Epithelial cell of prostate (primary cell): ENCODE measurements at regions not wholly inside any gene's neighbourhood (a gene's known extent, or its start where the extent isn't known, plus 50 kb on each side); places are given as distances from the start of the nearest gene placed in this dataset.

Experiments
- DNase-seq: peaks from one replicate; pipeline ENCODE4 v3.0.0-alpha.2; 2011; ENCODE audit warnings: low read depth, low spot score
- H3K27ac ChIP-seq: fragments of 450-650 bp; 2 replicates; pipeline ENCODE4 v1.5.1; 2017; ENCODE audit warnings: mild to moderate bottlenecking

DNA sequence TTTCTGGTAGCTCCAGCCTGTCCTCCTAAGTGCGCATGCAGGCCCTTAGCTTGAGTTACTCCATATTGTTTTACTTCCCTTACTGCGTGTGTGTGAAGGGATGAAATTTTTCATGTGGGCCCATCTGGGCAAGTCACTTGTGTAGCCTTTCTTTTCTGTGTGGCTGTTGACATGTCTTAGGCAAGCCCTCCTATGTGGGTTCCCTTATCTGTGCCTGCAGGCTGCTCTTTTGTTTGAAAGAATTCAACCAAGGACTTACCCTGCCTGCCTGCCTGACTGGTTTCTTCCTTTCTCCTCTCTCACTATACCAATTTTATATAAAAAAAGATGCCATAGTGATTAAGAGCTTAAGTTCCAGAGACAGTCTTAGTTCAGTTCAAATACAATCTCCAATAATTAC is 249.3 kb downstream of the ATG4C start:
- H3K27ac ChIP-seq: no peak overlapping the region
- no peak for DNase-seq

DNA sequence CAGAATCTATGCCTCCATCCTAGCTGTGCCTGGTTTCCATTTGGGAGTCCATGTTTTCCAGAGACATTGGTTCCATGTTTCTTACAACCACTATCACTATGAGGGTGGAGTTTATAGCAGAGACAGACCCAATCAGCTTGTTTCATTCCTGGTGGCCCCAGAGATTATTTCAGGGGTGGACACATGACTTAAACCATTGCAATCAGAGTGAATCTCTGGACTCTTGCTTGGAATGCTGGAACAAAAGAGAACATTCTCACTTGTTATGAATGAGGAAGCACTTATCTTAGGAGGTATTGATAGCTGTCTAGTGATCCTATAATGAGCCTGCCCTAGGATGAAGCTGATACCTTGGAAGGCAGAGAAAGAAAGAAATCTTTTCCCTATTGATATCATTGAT is 250.3 kb downstream of the ATG4C start:
- no peak for DNase-seq
- no peak overlapping the region for H3K27ac ChIP-seq

DNA sequence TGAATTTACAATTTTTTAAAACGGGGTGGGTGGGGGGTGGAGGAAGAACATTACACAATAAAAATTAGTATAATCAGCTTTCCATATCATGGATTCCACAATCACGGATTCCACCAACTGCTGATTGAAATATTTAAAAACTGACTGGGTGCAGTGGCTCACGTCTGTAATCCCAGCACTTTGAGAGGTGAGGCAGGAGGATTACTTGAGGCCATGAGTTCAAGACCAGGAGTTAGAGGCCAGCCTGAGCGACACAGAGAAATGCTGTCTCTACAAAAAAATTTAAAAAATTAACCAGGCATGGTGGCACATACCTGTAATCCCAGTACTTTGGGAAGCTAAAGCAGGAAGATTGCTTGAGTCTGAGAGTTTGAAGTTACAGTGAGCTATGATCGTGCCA is 254.7 kb downstream of the ATG4C start:
- H3K27ac ChIP-seq: no peak overlapping the region
- no peak for DNase-seq

DNA sequence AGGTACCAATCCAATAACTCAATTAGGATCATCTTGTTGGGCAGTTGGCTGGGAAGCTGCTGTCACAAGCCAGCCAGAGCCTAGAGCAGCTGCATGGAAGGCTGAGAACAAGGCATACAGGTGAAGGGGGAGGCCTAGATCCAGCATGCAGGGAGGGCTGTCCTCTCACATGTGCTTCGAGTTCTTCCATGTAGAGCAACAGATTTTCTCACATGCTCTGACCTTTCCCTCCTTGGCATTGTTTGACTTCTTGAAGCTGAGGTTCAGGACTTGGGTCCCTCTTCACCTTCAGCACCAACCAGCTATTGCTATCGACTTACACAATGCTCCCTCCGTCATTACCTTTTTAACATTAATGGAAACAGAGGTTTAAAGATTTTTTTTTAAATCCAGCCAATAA is 257.7 kb downstream of the ATG4C start:
- no peak for DNase-seq
- H3K27ac ChIP-seq: no peak overlapping the region

DNA sequence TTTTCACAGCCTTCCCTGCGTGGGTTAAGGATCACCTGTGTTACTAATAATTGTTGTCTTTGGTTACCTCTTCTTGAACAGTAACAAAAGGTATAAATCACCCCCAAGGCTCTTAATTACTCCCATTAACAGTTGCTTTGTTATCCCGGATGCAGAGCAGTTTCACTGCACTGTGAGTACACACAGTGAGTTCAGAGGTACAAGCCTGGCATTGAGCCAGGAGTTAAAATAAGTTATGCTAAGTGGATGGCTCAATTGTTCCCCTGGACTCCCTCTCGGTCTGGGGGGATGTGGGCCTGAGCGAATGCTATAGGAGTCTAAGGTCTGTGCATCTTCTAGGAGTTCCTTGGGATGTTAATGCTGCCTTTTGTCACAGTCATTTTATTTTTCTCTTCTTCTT is 258.3 kb downstream of the ATG4C start:
- no peak for DNase-seq
- H3K27ac ChIP-seq: no peak overlapping the region

DNA sequence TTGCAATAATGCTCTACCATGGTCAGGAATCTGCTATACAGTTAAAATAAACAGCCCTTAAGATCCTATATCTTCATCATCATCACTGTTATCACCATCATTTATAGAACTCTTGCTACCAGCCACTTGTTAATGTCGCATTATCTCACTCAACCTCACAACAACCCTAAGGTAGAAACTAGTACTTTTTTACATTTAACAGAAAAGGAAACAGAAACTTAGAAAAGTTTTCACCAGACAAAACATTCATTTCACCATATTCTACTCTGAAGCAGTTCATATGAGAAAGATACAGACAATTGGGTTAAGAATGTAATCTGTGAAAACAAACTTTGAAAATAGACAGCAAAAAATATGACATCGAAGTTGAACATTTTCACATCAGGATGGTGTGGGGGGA is 262.6 kb downstream of the ATG4C start:
- no peak for DNase-seq
- no peak overlapping the region for H3K27ac ChIP-seq

DNA sequence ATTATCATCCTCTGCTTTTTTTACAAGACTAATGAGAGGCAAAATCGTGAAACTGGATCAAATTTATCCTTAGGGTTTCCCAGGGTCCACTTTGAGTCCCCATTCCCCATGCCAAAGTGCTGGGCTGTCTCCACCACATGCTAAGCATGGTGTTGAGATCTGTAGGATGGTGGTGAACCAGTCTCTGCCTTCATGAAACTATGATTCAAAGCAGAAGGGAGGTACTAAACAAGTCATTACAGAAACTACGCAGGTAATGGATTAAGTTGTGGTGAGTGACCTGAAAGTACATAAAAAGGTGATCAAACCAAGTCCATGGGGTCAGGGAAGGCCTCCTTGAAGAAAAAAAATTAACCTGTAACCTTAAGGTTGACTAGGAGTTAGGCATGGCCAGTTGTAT is 265.2 kb downstream of the ATG4C start:
- H3K27ac ChIP-seq: no peak overlapping the region
- DNase-seq: no peak

DNA sequence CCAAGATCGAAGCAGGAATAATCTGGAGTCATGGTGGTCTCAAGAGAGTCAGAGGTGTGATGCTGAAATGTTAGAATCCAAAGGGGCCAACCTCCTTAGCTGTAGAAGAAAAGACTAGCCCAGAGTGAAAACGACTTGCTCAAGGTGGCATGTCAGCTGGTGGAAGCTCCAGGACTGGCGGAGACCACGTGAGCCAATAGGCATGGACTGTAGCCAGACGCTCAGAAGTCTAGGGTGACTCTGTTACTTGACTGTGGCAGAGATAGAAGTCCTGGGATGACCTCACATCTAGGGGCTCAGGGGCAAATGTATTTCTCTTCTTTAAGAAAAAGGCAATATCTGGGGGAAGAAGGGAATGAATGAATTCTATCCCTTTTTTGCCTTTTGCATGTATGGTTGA is 267.4 kb downstream of the ATG4C start:
- no peak for DNase-seq
- H3K27ac ChIP-seq: no peak overlapping the region

DNA sequence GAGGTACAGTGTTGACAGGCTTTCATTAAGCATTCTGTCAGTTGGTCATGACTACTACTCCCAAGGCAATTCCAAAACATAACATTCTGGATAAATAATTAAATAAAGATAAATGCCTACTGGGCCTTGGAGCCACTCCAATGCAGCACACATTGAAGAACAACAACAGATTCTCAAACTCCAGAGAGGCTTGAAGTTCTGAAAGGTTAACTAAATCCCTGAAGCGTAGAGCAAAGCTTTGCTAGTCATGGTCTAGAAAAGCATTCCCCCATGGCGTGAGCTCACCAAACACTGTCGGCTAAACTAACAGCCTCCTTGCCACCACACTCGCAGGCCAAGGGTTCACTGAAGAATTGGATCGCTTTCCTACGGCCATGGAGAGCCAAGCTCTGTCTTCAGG is 268.0 kb downstream of the ATG4C start:
- DNase-seq: no peak
- H3K27ac ChIP-seq: no peak overlapping the region

DNA sequence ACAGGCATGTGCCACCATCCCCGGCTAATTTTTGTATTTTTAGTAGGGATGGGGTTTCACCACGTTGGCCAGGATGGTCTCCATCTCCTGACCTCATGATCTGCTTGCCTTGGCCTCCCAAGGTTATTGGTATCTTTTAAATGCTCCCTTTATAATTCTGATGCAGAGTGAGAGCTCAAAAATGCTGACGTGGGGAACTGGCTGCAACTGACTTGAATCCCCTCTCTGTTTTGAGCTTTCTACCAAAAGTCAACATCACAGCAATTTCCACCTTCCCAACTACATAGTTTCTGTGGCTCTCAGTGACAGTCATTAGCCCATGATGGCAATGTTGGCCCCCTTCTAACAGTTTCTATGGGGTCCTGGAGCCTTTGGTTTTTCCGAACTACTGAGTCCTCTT is 268.2 kb upstream of the FOXD3 start:
- H3K27ac ChIP-seq: no peak overlapping the region
- no peak for DNase-seq

DNA sequence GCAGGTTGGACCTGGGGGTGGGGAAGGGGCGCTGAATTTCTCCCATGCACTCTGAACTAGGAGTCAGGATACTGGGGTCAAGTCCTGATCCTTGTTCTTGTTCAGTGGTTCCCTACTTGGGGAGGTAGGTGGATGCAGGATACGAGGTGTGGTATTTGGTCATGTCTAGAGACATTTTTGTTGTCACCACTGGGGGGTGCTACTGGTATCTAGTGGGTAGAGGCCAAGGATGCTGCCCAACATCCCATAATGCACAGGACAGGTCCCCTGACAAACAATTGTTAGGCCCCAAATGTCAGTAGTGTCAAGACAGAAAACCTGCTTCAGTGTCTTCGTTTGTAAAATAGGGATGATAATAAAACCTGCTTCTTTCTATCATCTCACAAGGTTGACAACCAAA is 259.0 kb upstream of the FOXD3 start:
- H3K27ac ChIP-seq: no peak overlapping the region
- no peak for DNase-seq

DNA sequence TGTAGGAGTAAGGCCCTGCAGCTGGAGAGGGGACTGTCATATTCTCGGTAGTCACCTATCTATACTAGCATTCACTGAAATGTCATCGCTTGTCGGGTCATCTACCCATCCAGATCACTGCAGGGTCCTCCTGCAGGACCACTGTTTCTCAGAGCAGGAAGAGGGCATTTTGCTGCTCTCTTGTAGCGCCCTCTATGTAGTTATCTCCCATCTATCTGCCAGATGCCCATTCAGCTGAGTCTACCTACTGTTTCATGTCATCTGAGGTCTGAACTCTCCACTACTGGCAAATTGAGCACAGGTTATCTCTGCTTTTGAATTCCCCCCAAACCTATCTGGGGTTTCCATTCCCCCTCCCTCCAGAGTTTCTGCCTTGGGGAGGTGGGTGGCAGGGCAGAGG is 258.2 kb upstream of the FOXD3 start:
- no peak overlapping the region for H3K27ac ChIP-seq
- no peak for DNase-seq

DNA sequence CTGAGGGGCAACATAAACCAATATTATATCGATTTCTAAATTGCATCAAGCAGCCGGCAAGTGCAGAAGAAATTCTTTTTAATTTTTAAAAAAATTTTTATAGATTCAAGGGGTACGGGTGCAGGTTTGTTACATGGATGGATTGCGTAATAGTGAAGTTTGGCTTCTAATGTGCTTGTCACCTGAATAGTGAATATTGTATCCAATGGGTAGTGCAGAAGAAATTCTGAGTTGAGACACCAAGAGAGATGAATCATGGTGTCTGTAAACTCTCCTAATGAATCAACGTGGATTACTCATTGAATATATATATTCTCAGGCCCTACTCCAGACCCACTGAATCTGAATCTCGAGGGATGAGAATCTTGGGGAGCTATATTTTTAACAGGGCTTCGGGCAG is 253.7 kb upstream of the FOXD3 start:
- H3K27ac ChIP-seq: no peak overlapping the region
- peak; percentile 5 for DNase-seq

DNA sequence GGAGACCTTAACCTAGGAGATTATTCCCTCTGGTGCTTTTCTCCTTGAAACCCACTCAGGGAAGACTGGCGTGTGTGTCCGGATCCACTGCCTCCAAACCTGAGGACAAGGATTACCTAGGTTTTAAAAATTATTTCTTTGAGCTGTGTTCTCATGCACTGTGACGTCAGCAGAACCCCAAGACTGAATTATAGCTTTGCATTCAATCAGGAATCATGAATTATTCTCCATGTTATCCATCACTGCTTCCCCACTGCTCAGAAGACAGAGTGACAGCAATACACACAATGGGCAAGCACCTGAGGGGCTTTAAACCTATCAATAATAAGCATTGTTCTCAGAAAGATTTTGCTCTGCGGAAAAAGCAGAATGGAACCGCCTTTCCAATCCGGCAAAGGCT is 253.2 kb upstream of the FOXD3 start:
- H3K27ac ChIP-seq: no peak overlapping the region
- DNase-seq: no peak

DNA sequence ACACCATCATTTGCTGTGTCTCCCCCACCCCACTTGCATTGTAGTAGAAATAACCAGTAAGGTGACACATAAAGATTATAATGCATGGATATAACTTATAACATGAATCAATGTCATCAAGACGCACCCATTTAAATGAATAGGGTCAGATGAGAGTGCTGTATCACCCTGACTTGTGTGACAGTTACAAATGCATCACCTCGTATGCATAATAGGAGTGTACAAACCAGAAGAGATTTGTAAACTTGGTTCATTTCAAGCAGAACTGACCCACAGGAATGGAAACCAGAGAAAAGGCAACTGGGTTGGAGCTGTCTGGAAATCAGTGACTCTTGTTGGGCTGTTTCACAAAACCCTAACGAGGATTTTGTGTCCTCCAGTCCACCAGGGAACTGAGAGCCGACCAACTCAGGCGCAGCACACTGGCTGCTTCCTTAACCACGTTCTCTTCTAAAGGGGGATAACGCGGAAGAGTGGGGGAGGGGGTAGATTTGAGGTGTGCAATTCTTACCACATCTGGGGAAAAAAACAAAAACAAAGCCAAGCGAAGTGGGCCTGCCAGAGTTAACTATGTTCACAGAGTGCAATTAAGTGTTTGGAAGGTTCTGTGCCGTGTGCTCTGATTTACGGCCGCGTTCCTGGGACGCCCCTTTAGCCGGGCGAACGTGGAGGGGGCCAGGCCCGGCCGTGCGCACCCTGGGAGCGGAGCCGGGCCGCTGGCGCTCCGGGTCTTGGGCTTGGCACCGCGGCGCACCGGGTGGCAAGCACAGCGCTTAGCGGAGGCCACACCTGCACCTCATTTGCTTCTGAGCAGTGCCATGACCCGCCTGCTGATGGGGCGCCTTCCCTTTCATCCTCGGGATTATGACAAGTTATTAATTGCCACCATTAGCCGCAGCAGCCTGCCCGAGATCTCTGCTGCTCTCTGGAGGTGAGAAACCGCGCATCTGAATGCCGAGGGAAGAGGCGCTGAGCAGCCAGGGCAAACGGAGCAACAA is 248.8 kb upstream of the FOXD3 start:
- DNase-seq: no peak
- H3K27ac ChIP-seq: no peak overlapping the region

DNA sequence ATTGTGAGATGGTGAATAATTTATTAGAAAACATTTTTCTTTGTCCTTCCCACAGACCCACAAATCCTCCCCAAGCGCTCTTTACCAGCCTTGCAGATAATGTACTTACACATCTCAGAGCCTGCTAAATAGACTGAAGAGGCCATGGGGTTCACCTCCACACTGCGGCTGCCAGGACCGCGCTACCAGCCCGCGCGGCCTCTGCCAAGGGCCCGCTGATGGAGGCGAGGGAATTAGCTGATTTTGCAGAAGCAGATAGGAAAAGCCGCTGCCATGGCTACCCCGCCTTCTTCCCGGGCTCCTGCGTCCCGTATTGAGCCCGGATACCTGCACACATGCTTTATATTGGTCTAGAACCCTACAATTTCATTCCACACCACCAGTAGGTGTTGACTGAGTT is 248.0 kb upstream of the FOXD3 start:
- no peak for DNase-seq
- H3K27ac ChIP-seq: no peak overlapping the region

DNA sequence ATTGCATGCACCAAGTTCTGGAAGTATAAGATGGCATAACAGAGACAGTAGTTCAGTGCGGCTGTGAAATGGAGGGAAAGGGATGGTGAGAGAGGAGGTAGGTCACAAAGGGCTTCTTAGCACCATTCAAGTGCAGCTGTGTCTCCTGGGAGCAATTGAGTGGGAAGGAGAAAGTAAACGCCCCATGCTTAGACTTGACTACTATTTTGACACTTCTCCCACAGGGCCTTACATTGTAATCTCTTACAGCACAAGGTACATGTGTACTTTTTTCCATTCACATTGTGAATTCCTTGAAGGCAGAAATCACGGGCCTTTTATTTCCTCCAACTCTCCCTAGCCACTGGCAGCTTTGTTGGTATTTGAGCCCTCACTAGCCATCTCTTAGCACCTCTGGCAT is 239.6 kb upstream of the FOXD3 start:
- no peak for DNase-seq
- H3K27ac ChIP-seq: no peak overlapping the region

DNA sequence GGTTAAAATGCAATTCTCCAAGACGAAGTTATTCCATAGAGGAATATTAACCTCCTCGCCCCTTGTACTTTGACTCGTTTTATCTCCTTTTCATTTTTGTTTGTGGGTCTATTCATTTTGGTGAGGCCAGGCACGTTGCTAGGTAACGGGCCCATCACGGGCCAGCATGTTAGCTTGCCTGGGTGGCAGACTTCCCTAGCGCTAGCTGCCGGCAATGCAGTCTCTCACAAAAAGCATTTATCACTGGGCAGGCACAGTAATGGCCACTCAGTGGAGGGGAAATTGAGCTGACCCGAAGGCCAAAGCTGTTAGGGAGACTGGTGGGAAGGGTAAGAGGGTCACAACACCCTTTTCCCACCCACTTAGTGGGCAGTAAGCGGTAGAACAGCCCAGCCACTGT is 234.4 kb upstream of the FOXD3 start:
- no peak for DNase-seq
- H3K27ac ChIP-seq: no peak overlapping the region

DNA sequence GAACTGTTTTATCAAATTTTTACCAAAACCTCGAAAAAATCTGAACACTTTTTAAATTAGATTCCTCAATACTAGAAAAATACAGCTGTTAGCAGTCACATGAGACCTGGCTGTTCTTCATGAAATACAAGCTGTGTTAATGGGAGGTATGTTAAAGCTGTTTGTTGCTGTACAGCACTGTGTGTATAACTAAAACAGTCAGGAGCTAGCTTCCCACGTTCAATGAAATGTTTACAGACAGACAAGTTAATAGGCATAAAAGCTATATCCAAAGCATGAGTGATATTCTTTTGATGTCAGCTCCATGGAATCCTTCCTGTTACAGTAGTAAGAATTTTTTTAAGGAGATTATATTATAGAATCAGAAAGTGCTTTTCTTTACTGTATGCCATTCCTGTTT is 223.2 kb upstream of the FOXD3 start:
- no peak overlapping the region for H3K27ac ChIP-seq
- DNase-seq: no peak

DNA sequence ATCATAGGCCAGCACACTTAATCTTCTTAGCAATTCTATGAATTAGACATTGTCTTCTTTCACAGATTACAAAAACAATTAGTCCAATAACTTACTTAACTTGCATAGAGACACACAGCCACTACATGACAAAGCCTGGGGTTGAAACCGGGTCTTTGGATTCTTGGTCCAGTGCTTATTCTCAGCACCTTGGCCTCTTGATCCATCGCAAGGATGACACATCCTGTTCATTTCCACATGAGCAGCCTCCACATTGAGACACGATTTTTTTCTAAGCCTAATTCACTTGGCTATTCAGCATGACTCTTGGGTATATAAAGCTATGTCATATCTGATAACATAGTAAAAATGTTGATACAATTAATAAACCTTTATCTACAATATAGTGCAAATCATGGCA is 221.0 kb upstream of the FOXD3 start:
- DNase-seq: no peak
- no peak overlapping the region for H3K27ac ChIP-seq

DNA sequence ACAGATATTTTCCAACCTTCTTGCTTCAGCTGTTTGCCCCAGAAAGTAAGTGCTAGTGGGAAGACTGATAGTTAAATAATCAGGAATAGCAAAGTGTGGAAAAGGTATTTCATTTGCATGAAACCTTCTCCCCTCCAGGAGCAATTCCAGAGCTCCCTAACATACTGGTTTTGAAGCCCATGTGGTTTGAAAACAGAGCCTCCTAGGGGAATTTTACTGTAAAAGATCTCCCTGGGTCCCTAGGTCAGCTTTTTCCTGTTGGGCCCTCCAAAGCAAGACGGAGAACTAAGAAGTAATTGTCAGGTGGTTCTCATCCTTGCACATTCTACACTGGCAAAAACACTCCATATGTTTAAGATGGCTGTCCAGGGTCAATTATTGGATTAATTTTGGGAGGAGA is 218.7 kb upstream of the FOXD3 start:
- no peak for DNase-seq
- no peak overlapping the region for H3K27ac ChIP-seq

DNA sequence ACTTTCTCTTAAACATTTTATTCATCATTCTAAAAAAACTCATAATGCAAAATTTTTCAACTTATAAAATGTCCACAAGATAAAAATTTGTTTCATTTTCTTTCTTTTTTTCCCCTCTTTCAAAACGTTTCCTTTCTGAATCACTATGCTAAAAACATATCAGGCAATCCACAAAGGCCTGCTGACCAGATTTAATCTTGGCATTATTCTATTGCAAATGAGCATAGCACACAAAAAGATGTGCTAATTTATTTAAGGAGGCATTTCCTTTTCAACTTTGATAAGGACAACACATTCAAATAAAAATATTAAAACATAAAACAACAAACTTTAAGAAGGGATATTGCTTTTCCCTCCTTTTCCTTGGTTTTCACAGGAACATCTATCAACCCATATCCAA is 215.3 kb upstream of the FOXD3 start:
- DNase-seq: no peak
- no peak overlapping the region for H3K27ac ChIP-seq
